ENCODE measurements at regions not wholly inside any gene's neighbourhood (a gene's known extent, or its start where the extent isn't known, plus 50 kb on each side); places are given as distances from the start of the nearest gene placed in this dataset.
"Not testable (repeated sequence)": the region's sequence is repeated elsewhere in the genome, so short reads cannot be mapped to it uniquely, and the experiment has no call there.

DNA sequence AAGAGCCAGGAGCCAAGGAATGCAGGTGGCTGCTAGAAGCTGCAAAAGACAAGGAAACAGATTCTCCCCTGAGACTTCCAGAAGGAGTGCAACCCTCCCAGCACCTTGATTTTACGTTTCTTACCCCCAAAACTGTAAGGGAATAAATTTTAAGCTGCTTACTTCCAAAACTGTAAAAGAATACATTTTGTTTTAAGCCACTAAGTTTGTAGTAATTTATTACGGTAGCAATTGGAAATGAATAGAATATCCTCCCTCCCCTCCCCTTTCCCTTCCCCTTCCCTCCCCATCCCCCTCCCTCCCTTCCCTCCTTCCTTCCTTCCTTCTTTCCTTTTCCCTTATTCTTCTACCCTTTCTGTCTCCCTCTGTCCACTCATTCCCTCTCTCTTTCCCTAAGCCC, 203.7 kb upstream of the CFAP20DC start:
- DNase-seq = no peak

DNA sequence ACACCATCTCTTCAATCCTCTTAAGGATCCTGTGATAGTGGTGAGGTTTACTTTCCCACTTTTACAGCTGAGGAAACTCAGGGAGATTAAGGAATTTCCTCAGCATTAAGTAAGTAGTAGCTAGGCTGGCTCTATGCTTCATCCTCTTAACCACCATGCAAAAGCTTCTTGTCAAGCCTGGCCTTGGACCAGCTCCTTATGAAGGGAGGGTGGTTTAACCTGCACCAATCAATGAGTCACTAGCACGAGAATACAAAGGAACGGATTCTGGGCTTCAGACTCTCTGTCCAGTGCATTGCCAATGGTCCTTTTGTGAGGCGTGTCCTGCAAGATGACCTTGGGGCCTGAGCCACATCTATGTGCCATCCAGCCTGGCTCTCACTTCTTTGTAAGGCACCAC, 202.0 kb upstream of the CFAP20DC start:
- DNase-seq = no peak

DNA sequence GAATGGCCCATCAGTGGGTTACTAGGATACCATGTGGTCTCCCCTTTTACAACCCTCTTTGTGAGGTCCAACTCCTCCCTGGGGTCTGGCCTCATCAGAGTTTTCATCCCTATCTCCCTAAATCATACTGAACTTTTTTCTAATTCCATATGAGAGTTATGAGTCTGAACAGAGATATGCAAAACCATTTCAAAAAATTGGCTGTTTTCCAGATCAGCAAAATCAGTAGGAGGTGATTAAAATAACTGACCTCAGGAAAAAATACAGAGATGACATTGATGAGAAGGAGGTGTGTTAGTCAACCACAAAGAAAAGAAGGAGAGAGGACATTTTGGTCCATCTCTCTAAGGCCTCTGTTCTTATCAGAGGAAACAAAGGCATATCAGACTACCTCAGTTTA, 200.8 kb upstream of the CFAP20DC start:
- no peak for DNase-seq

DNA sequence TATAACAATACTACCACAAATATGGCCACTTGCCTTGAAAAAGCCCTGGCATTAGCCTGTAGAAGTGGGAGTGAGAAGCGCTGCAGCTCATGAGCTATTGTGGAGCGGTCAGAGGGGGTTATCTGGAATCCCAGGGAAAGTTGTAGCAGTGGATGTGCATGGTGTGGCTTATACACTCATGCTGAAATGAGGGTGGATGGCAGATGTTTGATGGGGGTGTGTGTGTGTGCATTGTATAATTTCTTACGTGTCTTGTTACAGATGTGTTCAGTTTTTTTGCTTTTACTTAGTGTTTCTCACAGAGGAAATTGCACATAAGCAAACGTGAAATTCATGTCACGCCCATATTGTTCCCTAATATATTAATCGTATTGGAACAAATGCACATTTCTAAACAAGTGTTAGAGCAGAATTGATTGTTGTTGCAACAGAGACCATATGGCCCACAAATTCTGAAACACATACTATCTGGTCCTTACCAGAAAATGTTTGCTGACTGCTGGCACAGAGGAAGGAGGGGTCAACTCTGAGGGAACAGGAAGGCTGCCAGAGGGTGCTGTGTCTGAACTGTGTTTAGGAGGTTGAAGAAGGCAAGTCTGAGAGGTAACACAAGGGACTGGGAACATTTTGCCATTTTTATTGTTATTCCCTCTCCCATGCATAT, 200.0 kb upstream of the CFAP20DC start:
- DNase-seq = no peak

DNA sequence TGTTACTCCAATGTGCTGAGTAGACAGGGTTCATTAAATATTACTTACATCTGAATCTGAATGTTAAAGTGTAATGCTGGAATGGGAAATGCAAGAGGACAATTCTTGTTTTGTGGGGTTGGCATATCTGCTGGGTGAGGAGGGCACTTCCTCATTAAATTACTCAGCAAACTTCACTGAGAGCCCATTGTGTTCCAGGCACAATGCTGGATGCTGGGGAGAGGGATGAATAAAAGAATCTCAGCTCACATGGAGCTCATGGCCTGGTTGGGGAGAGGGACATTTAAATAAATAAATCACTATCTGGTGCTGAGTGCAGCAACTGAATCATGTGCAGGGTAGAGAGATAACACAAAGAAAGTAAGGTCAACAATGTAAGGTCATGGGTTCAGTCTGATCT, 199.2 kb upstream of the CFAP20DC start:
- DNase-seq = no peak

DNA sequence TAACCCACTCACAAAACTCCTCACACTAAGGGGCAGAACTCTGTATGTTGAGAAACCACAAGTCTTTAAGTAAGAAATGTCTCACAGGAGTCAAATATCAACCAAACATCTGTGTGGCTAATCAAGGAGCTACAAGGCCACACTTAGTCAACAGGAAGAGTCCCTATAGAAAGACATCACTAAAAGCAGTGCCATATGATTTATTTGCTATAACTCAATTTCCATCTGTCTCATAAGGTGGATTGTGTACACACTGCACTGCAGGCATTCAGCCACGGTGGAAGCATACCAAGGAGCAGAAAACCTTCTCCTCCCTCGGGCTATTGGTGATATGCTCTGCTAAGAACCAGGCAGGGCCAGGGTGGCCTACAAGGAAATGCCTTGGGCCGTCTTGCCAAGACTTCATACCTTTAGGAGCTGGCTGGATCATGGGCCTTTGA, 197.6 kb upstream of the CFAP20DC start:
- no peak for DNase-seq

DNA sequence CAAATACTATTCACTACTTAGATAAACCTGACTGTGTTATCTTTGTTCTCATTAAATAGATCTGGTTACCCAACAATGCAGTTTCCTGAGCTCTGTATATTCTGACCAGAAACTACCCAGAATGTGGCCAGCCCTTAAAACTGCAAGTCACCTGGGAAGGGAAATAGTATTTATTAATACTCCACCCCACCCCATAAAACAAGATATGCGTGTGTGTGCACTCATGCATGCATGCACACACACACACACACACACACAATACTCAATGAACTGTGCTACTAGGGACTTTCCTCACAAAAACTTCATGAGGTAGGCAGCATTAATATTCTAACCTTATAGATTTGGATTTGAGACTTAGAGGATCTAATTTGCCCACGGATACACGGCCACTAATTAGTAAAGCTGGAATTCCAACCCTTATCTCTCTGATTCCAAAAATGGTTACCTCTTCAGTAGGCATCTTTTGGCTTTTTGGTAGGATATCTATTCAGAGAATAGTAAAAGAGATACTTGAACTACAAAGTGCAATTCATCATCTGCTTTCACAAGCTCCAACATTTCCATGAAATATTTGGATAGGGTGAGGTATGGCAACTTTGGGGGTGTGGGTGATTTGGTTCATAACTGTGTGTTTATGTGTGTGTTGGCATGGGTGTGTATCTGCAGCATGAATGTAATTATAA, 197.0 kb upstream of the CFAP20DC start:
- DNase-seq = no peak

DNA sequence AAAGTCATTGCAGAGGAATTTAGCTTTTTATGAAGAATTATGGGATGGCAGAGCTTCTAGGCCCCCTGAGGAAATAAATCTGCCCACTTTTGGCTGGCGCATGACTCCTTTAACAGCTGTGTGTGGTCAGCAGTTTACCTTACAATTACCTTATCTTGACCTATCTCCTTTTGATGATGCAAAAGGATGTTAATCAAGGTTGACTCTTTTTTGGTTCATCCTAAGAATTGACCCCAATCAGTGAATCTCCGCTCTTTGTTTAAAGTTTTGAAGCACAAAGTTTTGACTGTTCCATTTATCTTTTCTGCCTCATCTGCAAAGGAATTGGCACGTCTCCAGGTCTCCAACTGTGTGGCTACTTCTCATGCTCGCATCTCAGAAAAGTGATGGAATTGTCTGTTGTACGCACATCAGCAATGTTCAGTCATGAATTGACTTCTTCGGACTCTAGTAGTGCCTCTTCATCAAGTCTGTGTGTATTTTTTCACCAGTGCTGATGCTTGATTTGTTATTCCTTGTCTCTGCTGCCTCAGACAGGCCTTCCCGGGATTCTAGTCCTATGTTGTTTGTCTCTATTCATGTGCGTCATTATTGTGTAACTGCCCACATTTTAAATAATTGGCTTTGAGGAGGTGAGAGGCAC, 196.2 kb upstream of the CFAP20DC start:
- peak; percentile 63 for DNase-seq

DNA sequence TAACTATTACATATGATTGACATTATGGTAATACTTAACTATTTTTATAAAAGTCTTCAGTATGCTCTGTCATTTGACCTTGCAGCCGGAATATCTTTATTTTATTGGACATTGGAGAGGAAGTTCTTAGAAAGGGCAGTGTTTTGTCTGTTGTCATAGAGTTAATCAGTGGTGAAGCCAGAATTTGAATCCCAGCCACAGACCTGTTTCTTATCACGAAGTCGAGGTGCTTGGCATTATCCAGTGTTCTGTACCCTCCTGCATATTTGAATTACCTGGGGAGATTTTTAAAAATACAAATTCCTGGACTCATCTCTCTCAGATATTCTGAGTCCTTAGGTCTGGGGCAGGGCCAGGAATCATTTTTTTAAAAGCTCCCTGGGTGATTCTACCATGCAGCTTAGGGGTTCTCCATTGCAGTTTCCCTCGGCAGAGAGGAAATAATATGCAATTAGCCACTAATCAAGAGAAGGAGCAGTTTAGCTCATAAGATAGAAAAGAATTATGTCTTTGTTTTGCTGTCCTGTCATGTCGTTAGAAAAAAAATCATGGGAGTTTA, 195.6 kb upstream of the CFAP20DC start:
- DNase-seq = no peak

DNA sequence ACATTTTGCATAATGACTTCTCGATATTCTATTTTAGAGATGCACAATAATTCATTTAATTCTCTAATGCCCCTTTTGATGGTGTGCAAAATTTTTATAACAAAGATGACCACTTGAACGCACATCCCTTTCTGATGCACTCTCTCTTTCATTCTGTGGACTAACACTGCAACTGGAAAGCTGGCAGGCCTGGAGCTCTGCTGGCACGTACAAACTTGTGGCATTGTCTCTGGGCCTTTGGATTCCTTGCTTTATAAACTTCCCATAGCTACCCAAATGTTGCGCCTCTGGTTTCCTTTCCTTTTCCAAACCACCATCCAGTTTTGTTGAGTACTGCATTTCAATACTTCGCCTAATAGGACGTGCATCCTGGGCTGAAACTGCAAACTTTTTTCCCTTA, 194.5 kb upstream of the CFAP20DC start:
- DNase-seq = no peak

DNA sequence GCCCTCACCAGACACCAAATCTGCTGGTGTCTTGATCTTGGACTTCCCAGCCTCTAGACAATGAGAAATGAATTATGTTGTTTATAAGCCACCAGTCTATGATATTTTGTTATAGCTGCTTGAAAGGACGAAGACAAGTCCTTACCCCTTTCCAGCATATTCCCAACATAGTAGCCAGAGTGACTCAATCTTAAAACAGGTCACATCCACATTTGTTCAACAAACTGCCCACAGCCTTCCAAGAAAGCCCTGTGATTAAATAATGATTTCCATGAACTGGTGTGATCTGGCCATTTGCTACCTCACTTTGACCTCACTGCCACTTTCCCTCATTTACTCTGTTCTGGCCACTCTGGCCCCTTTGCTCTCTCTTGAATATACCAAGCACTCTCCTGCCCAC, 193.7 kb upstream of the CFAP20DC start:
- no peak for DNase-seq

DNA sequence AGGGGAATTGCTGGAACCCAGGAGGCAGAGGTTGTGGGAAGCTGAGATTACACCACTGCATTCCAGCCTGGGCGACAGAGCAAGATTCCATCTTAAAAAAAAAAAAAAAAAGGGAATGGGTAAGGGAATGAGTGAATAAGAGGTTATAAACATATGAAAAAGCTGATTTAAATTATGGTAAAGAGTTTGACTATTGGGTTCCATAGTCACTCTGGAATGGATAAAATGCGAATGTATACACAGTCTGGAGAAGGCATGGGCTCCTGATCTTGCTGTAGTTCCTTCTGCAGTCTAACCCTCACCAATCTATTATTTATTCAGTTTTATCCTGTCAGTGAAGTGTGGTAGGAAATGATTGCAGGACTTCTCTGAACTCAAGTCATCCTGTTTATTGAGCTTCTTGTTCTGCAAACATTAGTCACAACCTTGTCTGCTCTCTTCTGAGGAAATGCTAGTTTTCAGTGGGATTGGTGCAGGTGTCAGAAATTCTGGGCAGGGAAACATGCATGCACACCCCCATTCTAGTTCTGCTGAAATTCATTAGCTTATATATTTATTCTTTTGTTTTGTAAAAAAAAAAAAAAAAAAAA, 190.9 kb upstream of the CFAP20DC start:
- no peak for DNase-seq

DNA sequence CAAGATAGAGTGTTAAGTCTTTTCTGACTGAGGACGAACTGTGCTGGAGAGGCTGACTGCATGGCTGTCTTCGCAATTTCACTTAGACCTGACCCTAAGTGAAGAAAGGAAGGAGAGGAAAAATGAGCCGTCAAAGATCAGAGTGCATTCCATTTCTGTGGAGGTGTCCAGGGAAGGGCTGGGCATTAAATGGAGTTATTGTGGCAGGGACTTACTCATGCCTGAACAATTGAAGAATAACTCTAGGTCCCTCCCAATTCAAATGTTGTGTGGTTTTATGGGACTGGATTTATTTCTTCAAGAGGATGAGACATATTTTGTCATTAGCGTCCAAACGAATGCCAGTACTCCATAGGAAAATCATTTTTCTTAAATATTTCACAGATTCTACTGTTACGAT, 187.3 kb upstream of the CFAP20DC start:
- no peak for DNase-seq

DNA sequence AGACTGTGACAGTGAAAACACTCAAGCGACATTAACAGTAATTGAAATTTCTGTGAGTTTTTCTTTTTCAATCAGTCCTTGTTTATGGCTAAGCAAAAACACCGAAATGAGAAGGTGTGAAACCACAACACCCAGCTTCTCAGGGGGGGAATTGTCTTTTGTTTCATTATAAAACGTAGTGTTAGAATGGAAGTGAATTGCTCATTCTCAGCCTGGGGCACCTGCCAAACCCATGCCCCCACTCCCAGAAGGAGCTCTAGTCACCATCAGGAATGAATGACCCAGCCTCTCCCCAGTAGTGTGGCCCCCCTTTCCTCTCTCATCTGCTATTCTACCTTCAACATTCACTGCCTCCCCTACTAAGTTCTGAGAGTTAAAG, 185.8 kb upstream of the CFAP20DC start:
- DNase-seq = no peak

DNA sequence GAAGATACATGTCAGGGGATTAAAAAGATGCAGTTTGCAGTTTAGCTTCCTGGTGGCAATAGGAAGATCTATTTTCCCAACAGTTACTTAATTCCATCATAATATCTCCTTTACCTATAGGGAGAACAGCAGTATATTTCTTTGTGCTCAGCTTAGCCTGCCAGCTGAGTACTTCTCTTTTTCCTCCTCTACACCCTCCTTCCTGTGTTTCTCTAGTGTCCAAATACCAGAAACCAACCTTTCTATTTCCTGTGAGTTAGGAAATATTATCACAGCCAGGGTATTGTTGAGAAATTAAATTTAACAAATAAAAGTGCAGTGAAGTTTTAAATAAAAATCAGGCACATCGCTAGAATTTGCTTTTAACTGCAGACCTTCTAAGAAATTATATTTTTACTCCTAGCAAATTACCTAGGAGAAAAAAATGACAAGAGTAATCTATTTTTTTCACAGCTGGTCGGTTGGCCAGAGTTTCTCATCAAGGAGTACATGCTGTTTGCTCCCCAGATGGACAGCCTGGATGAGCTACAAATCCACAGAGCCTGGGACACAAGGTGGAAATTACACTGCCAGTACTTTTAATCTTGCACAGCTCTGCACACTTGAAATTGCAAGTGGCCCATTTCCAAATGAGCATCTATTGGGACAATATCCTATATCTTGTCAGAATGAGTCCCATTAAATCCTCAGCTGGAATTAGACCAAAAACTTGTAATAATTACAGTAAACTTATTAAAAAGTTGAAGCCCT, 185.2 kb upstream of the CFAP20DC start:
- no peak for DNase-seq

DNA sequence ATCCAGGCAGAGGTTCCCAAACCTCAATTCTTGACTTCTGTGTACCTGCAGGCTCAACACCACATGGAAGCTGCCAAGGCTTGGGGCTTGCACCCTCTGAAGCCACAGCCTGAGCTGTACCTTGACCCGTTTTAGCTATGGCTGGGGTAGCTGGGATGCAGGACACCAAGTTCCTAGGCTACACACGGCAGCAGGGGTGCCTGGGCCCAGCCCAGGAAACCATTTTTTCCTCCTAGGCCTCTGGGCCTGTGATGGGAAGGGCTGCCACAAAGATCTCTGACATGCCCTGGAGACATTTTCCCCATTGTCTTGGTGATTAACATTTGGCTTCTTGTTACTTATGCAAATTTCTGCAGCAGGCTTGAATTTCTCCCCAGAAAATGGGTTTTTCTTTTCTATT, 180.6 kb upstream of the CFAP20DC start:
- not testable (repeated sequence) for DNase-seq

DNA sequence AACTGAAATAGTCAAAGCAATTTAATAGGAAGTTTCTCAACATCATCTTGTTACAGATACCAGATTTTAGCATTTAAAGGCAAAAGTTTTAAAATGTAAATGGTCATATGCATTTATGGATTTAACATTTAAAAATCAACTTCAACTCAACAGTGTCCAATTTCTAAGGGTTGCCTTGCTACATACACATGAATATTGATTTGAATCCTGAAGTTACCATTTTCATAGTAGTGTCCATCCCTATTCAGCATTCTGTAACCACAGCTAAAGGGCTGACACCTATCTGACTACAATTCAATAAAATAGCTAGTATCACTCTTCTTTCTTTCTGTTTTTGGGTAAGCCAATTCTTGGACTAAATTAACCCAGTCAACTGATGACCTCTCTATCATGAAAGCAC, 164.0 kb upstream of the CFAP20DC start:
- no peak for DNase-seq

DNA sequence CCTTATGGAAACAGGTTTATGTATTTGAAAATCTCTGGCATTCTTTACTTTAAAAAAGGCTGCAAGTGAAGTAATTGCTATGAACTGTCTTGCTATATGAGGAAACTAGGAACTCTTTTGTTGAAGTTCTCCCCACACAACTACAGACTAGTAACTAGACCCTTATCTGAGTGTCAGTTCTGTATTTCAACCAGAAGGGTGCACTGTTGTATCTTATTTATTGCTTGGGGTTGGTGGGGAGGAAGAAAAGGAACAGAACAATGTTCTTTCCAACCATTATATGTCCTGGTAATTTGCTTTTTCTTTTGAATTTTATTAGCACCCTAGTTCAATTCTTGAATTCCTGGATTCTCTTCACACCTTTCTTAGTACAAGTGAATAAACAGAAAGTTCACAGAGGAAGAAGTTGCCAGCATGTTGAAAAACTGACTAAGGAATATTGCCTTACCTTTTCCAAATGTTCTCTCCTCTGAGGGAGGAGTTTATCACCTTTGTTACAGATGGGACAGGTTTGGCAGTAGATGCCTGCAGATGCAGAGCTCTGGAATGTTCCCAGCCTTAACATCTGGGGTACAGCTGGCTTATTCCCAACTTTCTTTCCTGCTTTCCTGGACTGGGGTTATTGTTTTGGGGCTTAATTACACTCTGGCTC, 162.4 kb upstream of the CFAP20DC start:
- DNase-seq = peak; percentile 70

DNA sequence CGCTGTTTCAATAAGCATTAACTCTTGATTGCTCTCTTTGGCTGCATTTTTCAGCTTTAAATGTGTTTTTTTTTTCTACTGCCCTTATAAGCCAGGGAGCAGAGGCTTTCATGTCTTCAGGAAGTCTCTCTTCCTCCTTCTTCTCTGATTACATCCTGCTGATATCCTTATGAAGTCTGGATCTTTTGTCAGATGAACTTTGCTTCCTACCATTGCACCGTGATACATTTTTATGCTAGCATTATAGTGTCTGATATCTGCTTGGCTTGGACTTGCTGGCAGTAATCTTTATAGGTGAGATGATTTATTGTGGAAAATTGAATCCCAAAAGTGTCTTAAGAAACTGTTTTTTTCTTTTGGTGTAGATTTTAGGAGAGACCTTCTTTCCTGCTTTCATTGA, 160.4 kb upstream of the CFAP20DC start:
- DNase-seq = no peak

DNA sequence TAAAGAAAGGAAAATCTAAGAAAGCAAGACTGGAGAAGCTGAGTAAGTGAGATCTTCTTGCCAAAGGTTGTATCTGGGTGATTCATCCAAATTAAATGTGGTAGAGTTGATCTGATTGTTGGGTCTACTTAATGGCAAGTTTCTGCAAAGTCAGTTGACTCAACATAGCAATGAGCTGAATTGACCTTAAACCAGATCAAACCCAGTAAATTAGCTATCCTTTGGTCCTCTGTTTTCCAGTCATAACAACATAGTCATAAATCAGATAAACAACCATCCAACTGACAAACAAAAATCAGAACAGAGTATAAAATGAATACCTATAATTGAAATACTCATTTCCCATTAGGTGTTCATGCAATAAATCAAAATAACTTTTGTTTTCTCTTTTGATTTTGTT, 142.6 kb upstream of the CFAP20DC start:
- DNase-seq = no peak

DNA sequence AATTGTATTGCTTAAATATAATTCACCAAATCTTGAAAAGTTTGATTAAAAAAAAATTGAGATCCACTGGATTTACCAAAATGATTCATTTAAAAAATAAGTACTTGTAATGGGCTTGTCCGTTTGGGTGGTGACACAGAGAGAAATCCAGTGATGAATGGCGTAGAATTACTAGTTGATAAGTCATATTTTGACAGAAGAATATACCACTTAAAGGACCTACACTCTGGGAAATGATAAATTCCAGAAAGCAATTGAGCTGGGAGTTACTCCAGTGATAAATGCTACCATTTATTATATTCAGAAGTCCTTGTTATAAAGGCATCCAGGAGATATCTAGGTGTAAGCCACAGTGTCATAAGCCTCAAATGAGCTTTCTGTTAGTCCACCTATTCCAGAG, 141.8 kb upstream of the CFAP20DC start:
- no peak for DNase-seq

DNA sequence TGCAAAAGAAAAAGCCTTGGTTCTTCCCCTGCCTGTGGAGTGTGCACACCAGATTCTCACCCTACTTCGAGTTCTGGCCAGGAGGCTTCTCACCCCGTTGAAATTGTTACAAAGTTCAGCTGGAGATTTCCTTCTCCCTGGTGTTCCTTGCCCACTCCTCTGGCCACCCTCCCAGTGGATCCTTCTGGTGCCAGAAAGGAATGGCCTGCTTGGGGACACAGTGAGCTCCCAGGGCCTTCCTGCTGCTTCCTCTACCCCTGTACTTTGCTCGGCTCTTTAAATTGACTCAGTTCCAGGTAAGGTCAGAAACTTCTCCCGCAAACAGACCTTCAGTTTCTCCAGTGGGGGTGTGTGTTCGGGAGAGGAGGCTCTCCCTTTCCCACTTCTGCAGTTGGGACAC, 140.1 kb upstream of the CFAP20DC start:
- no peak for DNase-seq

Data from left kidney (tissue), 1 donor.